ENCODE measurements at regions not wholly inside any gene's neighbourhood (a gene's known extent, or its start where the extent isn't known, plus 50 kb on each side); places are given as distances from the start of the nearest gene placed in this dataset.

- TF ChIP-seq CTCF (IDR thresholded peaks at IDR 0.05) = no peak
- no peak for TF ChIP-seq EP300 (IDR thresholded peaks at IDR 0.05)
These were observed 112.4 kb upstream of the RIOK3 start for GRCh38 chr18:23340661-23341060.

All from tibial nerve (tissue), 4 donors.